Lower leg skin (tissue), 3 donors: ENCODE measurements at regions not wholly inside any gene's neighbourhood (a gene's known extent, or its start where the extent isn't known, plus 50 kb on each side); places are given as distances from the start of the nearest gene placed in this dataset.

Source experiments
- CTCF ChIP-seq, 3 donors: fragments of 450-650 bp; IDR thresholded peaks; one replicate each; pipeline ENCODE4 v1.5.1; 2016; ENCODE audit warnings: antibody characterized with exemption in 3 of 3, mild to moderate bottlenecking in 3 of 3, moderate library complexity in 2 of 3
- POLR2A ChIP-seq, 2 donors: fragments of 450-650 bp; IDR thresholded peaks; one replicate each; pipeline ENCODE4 v1.6.1; 2016 to 2017; ENCODE audit warnings: antibody characterized with exemption in 2 of 2, mild to moderate bottlenecking in 1 of 2, moderate library complexity in 1 of 2

- no peak for TF ChIP-seq CTCF (IDR thresholded peaks at IDR 0.05)
- no peak for TF ChIP-seq POLR2A (IDR thresholded peaks at IDR 0.05)
These were observed 157.3 kb upstream of the ADCY1 start for GRCh38 chr7:45416846-45417245.
